Fibroblast of mammary gland (primary cell): ENCODE measurements at regions not wholly inside any gene's neighbourhood (a gene's known extent, or its start where the extent isn't known, plus 50 kb on each side); places are given as distances from the start of the nearest gene placed in this dataset.
"Not testable (repeated sequence)": the region's sequence is repeated elsewhere in the genome, so short reads cannot be mapped to it uniquely, and the experiment has no call there.

ENCODE experiments used
- DNase-seq: peaks from one replicate; pipeline ENCODE4 v3.0.0-alpha.2; 2010; ENCODE audit warnings: low read depth
- H3K4me3 ChIP-seq: 2 replicates; pipeline ENCODE4 v1.5.1; 2011; ENCODE audit warnings: low read depth, mild to moderate bottlenecking, low read length, moderate library complexity; ENCODE audit not compliant: control insufficient read depth
- TF ChIP-seq, protein P1 (sequence below): conservative IDR thresholded peaks from 2 replicates; pipeline ENCODE4 v1.5.1; 2011; ENCODE audit warnings: low read depth, low read length, inconsistent platforms; ENCODE audit not compliant: control insufficient read depth, insufficient read depth

DNA sequence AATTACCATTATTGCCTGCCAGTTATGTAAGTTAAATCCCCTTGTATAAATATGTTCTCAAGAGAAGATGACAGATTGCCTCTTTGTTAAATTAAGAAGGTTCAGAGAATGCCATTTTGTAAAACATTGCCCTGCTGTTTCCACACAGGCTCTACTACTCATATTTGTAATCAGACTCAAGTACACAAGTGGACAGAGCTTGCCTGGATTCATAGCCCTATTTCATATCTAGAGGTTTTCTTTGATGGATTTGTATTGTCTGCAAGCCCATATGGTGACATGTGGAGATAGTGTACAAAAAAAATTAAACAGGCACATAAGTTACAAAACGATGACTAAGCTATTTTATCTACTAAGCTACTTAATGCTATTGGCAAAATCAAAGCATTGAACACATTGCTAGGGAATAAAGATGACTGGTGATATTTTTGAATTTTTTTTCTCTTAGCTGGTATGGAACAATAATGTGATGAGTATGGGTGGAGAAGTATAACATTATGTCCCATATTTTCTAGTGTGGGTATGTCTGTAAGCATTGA, 1286.6 kb upstream of the ALCAM start:
- H3K4me3 ChIP-seq = no peak overlapping the region
- TF ChIP-seq, protein P1, sequence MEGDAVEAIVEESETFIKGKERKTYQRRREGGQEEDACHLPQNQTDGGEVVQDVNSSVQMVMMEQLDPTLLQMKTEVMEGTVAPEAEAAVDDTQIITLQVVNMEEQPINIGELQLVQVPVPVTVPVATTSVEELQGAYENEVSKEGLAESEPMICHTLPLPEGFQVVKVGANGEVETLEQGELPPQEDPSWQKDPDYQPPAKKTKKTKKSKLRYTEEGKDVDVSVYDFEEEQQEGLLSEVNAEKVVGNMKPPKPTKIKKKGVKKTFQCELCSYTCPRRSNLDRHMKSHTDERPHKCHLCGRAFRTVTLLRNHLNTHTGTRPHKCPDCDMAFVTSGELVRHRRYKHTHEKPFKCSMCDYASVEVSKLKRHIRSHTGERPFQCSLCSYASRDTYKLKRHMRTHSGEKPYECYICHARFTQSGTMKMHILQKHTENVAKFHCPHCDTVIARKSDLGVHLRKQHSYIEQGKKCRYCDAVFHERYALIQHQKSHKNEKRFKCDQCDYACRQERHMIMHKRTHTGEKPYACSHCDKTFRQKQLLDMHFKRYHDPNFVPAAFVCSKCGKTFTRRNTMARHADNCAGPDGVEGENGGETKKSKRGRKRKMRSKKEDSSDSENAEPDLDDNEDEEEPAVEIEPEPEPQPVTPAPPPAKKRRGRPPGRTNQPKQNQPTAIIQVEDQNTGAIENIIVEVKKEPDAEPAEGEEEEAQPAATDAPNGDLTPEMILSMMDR = no peak
- DNase-seq = no peak

DNA sequence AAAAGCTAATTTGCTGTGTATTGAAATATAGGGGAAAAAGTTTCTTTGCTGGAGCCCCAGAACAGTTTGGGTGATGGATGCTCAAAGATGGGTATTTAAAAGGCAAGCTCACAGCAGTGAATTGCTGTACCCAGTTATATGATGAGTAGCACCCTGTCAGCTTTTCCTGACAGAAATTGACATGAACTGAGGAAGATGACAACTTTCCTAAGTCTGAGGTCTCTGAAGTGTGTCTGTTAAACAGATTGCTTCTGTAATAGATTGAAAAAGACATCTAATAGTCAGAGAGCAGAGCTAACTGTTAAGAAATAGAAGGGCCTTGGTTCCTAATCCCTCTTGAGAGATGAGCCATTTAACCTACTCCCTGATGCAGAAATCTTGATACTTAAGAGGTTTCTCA, 1278.0 kb upstream of the ALCAM start:
- no peak for DNase-seq
- TF ChIP-seq, protein P1 = no peak
- no peak overlapping the region for H3K4me3 ChIP-seq

DNA sequence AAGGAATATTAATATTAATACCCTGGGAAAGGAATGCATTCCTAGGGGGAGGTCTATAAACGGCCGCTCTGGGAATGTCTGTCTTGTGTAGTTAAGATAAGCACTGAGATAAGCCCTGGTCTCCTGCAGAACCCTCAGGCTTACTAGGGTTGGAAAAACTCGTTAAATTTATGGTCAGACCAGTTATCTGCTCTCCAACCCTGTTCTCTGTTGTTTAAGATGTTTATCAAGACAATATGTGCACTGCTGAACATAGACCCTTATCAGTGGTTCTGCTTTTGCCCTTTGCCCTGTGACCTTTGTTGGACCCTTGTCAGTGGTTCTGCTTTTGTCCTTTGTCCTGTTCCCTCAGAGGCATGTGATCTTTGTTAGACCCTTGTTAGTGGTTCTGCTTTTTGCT, 1276.7 kb upstream of the ALCAM start:
- DNase-seq, H3K4me3 ChIP-seq: not testable (repeated sequence)

DNA sequence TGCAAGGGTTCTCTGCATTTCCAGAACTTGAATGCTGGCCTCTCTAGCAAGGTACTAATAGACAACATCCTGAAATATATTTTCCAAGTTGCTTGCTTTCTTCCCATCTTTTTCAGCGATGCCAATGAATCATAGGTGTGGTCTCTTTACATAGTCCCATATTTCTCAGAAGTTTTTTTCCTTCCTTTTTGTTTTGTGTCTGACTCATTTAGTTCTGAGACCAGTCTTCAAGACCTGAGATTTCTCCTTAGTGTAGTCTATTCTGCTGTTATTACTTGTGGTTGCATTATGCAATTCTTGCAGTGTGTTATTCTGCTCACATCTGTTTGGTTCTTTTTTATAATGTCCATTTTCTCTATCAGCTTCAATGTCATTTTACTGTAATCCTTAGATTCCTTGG, 1265.0 kb upstream of the ALCAM start:
- peak; percentile 1 for DNase-seq
- TF ChIP-seq, protein P1 = no peak

DNA sequence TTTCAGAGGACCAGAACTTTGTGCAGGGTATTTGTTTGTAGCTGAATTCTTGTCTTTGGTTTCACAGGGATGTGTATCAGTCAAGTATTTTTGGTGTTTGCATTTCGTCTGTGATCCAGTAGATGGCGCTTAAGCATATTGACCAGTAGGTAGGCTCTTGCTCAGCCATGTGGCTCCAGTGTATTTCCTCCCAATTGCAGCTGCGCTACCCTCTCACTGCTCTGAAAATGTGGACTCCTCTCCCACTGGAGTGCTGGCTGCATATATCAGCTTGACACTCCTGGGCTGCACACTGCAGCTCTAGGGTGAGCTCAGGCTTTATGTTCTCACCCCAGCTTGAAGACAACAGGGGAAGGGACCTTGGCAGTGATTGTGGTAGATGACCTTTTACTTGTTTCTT, 1264.3 kb upstream of the ALCAM start:
- TF ChIP-seq, protein P1 = peak; percentile 59
- H3K4me3 ChIP-seq = no peak overlapping the region
- DNase-seq = peak; percentile 55

More for the DNA sequence above, 1265.0 kb upstream of the ALCAM start:
- no peak overlapping the region for H3K4me3 ChIP-seq

DNA sequence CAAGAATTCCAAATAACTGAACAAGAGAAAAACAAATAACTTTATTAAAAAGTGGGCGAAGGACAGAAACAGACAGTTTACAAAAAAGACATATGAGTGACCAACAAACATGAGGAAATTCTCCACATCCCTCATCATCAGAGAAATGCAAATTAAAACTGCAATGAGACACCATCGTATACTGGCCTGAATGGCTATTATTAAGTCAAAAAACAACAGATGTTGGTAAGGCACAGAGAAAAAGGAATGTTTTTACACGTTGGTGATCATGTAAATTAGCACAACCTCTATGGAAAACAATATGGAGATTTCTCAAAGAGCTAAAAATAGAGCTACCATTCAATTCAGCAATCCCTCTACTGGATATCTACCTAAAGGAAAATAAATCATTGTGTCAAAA, 1260.4 kb upstream of the ALCAM start:
- TF ChIP-seq, protein P1 = no peak

DNA sequence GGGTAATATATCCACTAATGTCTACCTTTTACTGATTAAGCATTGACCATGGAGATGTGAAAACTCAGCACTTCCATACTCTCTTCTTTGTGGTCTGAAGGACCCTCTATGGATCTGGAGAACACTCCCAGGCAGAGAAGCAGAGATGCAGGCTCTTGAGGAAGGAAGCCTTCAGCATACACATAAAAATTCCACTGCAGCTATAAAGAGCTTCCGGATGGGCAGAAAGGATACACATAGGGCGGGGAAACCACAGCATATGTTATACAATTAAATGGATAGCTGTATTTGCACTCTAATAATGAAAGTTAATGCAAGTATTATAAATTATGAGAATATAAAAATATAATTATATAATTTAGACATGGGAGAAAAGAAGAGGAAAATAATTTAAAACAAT, 1258.2 kb upstream of the ALCAM start:
- H3K4me3 ChIP-seq = no peak overlapping the region
- DNase-seq = no peak
- TF ChIP-seq, protein P1 = no peak

More for the DNA sequence above, 1260.4 kb upstream of the ALCAM start:
- no peak overlapping the region for H3K4me3 ChIP-seq
- DNase-seq = no peak

DNA sequence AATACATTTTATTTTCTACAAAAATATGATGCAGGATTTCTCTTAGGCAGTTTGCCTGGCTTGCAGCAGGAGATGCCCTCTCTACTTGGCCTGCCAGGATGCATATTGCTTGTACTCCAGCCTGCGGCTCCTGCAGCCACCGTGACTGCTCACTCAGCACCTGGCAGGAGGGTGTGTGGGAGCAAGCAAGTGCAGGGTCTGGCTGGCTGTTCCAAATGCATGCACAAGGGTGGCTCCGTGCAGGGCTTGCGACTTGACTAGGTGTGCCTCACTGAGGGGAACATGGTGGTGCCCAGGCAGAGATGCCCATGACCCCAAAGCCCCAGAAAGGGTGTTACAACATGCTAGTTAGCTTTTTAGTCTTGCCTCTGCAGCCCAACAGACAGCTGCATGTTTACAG, 1240.2 kb upstream of the ALCAM start:
- TF ChIP-seq, protein P1 = no peak
- H3K4me3 ChIP-seq = no peak overlapping the region
- no peak for DNase-seq
